ENCODE measurements at regions not wholly inside any gene's neighbourhood (a gene's known extent, or its start where the extent isn't known, plus 50 kb on each side); places are given as distances from the start of the nearest gene placed in this dataset.

DNA sequence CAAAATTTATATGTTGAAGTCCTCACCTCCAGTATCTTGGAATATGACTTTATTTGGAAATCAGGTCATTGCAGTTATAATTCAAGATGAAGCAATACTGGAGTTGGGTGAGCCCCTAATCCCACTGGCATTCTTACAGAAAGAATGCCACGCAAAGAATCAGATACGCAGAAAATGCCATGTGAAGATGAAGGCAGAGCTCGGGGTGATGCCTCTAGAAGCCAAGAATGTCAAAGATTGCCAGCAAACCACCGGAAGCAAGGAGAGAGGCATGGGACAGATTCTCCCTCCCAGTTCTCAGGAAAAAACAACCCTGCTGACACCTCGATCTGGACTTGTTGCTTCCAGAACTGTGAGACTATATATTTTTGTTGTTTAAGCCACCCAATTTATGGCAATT is 273.4 kb upstream of the CITED2 start:
- TF ChIP-seq, protein P1, sequence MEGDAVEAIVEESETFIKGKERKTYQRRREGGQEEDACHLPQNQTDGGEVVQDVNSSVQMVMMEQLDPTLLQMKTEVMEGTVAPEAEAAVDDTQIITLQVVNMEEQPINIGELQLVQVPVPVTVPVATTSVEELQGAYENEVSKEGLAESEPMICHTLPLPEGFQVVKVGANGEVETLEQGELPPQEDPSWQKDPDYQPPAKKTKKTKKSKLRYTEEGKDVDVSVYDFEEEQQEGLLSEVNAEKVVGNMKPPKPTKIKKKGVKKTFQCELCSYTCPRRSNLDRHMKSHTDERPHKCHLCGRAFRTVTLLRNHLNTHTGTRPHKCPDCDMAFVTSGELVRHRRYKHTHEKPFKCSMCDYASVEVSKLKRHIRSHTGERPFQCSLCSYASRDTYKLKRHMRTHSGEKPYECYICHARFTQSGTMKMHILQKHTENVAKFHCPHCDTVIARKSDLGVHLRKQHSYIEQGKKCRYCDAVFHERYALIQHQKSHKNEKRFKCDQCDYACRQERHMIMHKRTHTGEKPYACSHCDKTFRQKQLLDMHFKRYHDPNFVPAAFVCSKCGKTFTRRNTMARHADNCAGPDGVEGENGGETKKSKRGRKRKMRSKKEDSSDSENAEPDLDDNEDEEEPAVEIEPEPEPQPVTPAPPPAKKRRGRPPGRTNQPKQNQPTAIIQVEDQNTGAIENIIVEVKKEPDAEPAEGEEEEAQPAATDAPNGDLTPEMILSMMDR (IDR thresholded peaks at IDR 0.05) = no peak
- TF ChIP-seq POLR2A (IDR thresholded peaks at IDR 0.05) = no peak
